A549 (cell line): ENCODE measurements at regions not wholly inside any gene's neighbourhood (a gene's known extent, or its start where the extent isn't known, plus 50 kb on each side); places are given as distances from the start of the nearest gene placed in this dataset.

Experiments used
- EP300 ChIP-seq, 2 experiments: fragments of >200 bp; sonication (Bioruptor Twin); formaldehyde crosslinking; IDR thresholded peaks; 2 replicates in 1 of 2; 3 replicates in 1 of 2; pipeline ENCODE4 v1.6.1; 2016 to 2017
- MAFK ChIP-seq: fragments of 450-650 bp; IDR thresholded peaks from 2 replicates; pipeline ENCODE4 v1.6.1; 2014; ENCODE audit not compliant: partially characterized antibody
- RAD21 ChIP-seq, 2 experiments: fragments of >200 bp in 1 of 2; sonication (Bioruptor Twin) in 1 of 2; formaldehyde crosslinking in 1 of 2; IDR thresholded peaks in 1 of 2; conservative IDR thresholded peaks in 1 of 2; 2 replicates in 1 of 2; 3 replicates in 1 of 2; pipeline ENCODE4 v1.6.1; 2012 to 2018; ENCODE audit warnings: inconsistent platforms in 1 of 2
- TF ChIP-seq, protein P1 (sequence below): fragments of >200 bp; sonication (Bioruptor Twin); formaldehyde crosslinking; IDR thresholded peaks from 3 replicates; pipeline ENCODE4 v1.5.1; 2016
- TF ChIP-seq, protein P2 (sequence below): IDR thresholded peaks from 2 replicates; pipeline ENCODE4 v1.6.1; 2012

- TF ChIP-seq RAD21 (conservative IDR thresholded peaks at IDR 0.05 in 1 of 2, IDR thresholded peaks at IDR 0.05 in 1 of 2) (no peak), EP300 (IDR thresholded peaks at IDR 0.05) (no peak), MAFK (no peak)
- TF ChIP-seq, protein P1, sequence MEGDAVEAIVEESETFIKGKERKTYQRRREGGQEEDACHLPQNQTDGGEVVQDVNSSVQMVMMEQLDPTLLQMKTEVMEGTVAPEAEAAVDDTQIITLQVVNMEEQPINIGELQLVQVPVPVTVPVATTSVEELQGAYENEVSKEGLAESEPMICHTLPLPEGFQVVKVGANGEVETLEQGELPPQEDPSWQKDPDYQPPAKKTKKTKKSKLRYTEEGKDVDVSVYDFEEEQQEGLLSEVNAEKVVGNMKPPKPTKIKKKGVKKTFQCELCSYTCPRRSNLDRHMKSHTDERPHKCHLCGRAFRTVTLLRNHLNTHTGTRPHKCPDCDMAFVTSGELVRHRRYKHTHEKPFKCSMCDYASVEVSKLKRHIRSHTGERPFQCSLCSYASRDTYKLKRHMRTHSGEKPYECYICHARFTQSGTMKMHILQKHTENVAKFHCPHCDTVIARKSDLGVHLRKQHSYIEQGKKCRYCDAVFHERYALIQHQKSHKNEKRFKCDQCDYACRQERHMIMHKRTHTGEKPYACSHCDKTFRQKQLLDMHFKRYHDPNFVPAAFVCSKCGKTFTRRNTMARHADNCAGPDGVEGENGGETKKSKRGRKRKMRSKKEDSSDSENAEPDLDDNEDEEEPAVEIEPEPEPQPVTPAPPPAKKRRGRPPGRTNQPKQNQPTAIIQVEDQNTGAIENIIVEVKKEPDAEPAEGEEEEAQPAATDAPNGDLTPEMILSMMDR, result no peak
- TF ChIP-seq, protein P2, sequence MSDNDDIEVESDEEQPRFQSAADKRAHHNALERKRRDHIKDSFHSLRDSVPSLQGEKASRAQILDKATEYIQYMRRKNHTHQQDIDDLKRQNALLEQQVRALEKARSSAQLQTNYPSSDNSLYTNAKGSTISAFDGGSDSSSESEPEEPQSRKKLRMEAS, result no peak
Measured at GRCh38 chr6:54719633-54720032, 126.9 kb upstream of the FAM83B start.
